ENCODE measurements at regions not wholly inside any gene's neighbourhood (a gene's known extent, or its start where the extent isn't known, plus 50 kb on each side); places are given as distances from the start of the nearest gene placed in this dataset.

DNA sequence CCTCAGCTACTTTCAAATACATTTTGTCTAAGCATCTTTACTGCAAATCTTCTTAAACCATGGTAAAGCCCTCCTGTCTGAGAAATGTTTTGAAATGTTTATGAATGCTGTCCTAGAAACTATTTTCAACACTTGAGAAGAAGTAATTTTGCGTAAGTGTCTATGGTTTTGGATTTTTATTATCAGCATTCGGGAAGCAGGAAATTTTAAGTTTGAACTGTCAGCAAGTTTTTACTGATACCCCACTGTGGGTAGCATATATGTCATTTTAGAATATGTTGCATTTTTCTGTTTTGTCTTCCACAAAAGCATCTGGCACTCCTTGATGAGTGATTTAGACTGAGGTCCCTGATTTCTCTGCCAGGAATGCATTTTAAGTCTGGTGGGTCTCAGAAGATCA lies 302.4 kb upstream of the GIMD1 start:
- TF ChIP-seq POLR2A (IDR thresholded peaks at IDR 0.05; ENCODE audit: low read length) (no peak), GATA1 (IDR thresholded peaks at IDR 0.05; ENCODE audit: low read depth, low read length) (no peak)
